Right renal pelvis (tissue), 4 donors: ENCODE measurements at regions not wholly inside any gene's neighbourhood (a gene's known extent, or its start where the extent isn't known, plus 50 kb on each side); places are given as distances from the start of the nearest gene placed in this dataset.
"Not testable (repeated sequence)": the region's sequence is repeated elsewhere in the genome, so short reads cannot be mapped to it uniquely, and the experiment has no call there.

Source experiments
- DNase-seq, 4 donors: peaks; one replicate each; pipeline ENCODE4 v3.0.0-alpha.2; 2013; ENCODE audit warnings: low read depth in 4 of 4, low spot score in 3 of 4, missing footprints in 1 of 4

DNA sequence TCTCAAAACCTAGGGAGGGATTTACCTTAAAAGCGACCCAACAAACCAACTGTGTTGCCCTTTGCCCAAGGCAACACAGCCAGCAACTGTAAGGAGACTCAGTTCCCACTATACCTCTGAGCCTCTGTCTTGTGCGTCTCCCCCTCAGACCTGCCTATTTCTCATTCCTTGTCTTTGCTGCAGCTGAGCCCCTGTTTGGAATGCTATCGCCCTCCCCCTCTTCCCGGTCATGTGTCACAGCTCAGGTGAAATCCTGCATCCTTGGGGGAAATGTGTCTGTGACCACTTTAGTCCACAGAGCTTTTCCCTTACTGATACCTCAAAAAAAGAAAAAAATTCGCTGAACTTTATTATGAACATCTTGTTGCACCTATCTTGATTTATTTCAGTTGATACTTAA is 52.0 kb upstream of the LRIG1 start:
- no peak for DNase-seq

DNA sequence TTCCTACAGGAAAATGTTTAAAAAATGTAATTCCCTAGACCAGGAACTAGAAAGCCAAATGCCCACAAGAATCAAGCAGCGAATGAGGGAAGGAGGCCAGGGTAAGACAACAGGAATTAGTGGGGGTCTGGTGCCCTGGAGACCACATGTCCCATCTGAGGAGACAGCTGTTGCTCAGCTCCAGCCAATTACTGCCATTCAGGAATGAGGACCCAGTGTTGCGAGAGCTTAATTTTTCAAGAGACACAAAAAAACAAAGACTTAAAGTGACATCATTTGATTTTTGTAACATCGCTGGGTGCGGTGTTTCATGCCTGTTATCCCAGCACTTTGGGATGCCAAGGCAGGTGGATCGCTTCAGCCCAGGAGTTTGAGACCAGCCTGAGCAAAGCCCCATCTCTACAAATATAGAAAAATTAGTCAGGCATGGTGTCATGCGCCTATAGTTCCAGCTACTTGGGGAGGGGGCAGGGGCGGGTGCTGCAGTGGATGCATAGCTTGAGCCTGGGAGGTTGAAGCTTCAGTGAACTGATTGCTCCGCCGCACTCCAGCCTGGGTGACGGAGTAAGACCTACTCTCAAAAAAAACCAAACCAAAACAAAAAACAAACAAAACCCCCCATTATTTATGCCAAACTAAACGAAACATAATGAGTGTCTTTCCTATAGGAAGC is 52.8 kb upstream of the LRIG1 start:
- no peak for DNase-seq

DNA sequence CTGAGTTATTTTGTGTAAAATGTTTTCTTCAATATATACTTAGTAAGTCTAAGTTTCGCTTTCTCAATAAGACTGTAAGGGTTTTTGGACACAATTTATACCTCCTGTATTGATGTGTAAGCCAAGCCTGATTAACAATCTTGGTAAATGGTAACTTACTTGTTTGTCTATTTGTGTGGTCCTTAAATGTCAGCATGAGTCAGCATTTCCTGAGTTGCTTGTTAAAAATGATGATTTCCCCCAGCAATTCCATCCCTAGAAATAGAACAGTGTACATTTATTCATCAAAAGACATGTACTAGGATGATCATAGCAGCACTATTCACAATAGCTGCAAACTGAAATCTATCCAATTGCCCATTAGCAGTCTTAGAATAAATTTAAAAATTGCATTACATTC is 53.4 kb upstream of the LRIG1 start:
- no peak for DNase-seq

DNA sequence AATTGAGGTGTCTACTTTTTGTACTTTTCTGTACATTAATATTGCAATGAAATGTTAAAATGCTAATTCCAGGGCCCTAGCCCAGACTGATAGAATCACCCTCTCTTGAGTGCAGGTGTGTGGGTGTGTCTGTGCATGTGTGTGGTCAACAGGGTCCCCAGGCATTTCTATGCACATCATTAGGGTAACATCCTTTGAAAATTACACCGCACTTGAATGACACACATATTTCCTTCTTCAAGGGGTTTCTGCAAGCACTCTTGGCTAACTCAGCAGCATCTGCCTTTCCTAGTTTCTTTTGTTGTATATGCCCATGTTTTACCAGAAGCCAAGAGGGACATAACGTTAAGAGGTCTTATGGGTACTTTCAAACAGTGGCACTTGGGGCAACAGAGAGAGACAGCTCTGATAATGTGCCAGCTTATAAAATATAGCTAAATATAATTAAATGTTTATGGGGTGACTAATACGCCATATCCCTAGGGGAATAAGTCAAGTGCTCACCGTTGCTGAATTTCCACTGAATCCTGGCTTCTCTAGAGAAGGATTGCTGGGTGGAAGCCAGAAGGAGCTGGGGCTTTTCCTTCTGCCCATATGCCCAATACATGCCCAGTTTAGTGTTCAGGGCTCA is 54.5 kb upstream of the LRIG1 start:
- DNase-seq: no peak

DNA sequence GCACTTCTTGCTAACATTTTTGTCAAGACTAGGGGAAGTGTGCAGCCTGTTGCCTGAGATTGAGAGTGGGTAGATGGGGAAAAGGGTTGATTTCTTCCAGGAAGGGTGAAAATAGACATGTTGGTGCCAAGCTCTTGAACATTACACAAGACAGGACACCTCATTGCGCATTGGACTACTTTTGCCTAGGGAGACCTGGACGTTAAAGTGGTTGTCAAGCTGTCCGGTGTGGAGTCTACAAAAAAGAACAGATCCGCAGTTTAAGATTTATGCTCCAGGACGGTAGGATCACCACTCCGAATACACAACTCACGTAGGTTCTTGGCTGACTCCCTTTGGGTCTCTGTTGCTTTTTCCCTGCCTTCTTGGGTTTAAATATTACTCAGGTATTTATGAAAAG is 56.3 kb upstream of the LRIG1 start:
- no peak for DNase-seq

DNA sequence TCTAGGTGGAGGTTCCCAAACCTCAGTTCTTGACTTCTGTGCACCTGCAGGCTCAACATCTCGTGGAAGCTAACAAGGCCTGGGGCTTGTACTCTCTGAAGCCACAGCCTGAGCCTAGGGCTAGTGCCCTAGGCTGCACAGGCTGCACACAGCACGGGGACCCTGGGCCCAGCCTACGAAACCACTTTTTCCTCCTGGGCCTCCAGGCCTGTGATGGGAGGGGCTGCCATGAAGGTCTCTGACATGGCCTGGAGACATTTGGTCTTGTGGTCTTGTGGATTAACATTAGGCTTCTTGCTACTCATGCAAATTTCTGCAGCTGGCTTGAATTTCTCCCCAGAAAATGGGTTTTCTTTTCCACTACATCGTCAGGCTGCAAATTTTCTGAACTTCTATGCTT is 59.1 kb upstream of the LRIG1 start:
- not testable (repeated sequence) for DNase-seq

DNA sequence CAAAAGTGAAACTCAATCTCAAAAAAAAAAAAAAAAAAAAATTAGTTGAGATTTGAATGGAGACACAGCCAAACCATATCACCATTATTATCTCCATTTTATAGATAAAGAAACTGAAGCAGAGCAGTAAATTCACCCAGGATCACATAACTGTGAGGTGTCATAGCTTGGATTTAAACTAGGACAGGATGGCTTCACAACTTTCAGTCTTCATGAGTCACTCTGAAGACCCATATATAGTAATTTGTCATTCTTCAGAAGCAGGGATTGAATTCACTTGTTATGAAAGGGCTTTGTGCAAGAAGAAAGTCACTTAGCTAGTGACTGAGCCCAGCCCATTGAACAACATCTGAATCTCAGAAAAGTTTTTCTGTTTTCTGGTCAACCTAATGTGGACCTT is 60.5 kb upstream of the LRIG1 start:
- DNase-seq: no peak

DNA sequence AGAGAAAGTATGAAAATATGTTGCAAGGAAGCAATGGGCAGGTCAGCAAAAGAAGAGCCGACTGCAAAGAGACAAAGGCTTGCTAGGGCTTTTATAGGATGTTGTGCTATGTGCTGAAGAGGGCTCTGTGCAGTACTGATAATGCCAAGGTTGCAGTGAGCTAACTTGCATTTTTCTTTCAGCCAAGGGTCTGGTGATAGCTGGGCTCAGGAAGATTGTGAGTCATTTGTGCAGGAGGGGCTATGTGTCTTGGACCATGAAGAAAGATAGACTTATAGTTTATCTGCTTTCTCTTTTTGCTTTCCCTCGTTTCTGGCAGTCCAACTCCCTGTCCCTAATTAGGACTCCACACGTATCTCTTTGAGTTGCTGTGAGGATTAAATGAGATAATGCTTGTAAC is 64.5 kb upstream of the LRIG1 start:
- DNase-seq: no peak

DNA sequence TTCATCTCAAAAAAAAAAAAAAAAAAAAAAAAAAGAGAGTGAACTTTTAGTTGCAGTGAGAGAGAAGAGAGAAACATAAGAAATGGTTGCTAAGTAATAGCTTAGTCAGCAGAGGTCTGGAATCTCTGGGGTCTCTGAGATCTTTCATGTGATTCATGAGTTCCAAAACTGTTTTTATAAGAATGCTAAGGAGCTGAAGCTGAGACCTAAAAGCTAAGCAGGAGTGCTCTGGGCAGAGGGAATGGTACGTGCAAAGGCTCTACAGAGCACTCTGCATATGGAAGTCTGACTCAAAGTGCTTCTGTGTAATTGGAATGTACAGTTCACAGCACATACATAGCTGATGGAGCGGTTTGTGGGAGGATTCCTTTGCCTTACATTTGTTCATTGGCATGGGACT is 66.3 kb upstream of the LRIG1 start:
- DNase-seq: no peak

DNA sequence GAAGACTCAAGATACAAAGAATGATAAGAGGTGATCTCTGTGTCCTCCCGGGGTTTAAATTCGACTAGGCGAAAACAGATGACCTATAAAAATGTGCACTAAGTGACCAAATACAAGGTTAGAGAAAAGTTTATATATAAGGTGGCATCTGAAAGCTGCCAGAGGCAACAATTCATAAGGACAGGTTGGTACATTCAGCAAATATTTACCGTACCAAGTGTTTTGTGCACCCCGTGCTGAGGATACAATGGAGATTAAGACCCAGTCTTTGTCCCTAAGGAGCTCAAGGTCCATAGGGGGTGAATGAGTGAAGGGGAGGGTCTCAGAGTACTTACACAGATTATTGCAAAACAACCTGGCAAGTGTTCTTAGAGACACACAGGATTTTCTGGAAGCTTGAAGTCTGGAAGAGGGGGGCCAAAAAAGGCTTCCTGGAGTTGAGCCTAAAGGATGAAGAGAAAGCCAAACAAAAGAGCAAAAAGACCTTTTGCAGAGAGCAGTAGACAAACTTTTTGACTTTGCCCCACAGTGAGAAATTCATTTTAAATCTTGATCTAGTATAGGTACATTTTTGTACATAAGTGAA is 71.4 kb upstream of the LRIG1 start:
- no peak for DNase-seq

DNA sequence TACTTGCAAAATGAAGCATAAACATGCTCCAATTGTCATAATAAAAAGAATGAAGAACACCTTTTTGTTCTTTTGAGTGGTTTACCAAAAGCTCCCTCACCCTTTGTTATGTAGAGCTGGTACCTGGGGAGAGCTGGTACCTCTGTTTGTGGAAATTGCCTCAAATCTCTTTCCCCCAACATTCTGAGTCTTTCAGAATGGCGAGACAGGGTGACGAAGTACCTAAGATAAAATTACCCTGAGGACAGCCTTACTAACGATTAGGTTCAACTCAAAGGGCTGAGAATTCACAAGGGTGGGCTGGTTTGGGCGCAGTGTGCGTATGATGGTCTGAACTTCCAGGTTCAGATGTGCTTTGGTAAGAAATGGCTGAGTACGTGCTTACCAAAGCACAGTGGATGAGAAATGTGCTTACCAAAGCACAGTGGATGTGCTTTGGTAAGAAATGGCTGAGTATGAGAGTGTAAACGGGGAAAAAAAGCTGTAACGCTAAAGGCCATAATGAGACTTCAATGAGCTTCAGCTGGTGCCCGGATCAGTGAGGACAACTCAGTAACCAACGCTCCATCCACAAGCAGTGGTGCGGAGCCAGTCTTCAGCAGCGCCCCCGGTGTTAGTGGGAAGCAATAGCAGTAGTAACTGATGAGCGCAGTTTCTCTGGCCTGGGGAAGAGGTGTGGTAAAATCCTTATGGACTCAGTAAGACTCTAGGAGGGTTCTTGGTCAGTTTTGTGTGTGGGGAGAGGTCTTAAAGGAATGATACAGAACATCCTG is 72.3 kb upstream of the LRIG1 start:
- no peak for DNase-seq

DNA sequence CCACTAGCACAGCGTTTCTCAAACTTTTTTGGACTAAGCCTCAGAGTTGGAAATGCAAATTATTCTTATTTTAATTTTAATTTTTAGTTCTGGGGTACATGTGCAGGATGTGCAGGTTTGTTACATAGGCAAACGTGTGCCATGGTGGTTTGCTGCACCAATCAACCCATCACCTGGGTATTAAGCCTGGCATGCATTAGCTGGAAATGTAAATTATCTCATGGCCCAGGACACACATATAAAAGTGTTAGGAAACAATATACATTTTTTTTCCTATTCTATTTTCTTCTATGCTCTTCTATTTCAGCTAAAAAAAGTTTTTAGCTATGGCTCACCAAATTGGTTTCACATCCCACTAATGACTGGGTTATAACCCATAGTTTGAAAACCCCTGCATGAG is 73.3 kb upstream of the LRIG1 start:
- no peak for DNase-seq

DNA sequence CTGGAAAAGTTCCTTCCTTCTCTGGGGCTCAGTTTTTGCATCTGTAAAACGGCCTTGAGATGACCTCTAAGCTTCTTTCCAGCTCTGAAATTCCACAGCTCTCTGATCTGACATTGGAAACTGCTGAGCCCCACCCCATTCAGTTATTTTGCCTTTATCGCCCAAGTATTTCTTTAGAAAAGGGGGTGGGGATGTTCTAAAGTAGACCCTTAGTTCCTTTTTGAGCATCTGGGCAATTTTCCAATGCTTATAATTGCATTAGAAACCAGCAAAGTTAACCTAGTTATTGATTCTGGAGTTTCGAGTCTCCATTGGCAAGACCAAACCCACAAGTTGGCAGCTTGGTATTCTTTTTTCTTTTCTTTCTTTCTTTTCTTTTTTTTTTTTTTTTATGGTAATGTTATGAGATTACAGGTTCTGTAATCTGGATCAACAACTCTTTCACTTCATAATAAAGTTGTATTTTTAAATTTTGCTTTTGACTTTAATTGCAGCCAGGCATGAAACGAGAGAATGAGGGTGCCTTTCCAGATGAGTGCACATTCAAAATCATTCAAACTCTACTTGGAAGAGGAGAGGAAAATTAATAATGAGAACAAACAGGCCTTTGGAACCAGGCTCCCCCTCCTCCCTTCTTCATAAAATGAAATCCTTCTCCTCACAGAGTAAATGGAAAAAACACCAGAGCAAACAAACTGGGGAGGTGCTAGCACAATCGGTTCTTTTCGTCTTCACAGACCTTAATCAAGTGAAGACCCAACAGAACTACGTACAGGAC is 76.8 kb upstream of the LRIG1 start:
- DNase-seq: no peak

DNA sequence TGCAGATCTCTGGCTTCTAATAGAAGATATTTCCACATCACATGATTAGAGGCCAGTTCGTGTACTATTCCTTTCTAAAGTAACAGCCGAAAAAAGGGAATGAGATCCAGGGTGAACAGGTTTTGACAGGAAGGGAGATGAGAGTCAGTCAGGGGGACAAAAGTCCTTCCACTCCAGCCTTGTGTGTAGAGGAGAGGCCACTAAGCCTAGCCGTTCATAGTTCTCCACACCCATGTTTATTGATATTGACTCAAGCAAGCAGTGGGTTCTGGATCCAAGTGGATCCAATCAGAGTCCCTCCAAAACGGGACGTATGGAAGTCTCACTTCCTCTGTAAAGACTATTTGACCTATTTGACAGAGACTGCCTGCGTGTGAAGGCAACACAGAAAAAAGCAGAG is 80.4 kb upstream of the LRIG1 start:
- DNase-seq: no peak

DNA sequence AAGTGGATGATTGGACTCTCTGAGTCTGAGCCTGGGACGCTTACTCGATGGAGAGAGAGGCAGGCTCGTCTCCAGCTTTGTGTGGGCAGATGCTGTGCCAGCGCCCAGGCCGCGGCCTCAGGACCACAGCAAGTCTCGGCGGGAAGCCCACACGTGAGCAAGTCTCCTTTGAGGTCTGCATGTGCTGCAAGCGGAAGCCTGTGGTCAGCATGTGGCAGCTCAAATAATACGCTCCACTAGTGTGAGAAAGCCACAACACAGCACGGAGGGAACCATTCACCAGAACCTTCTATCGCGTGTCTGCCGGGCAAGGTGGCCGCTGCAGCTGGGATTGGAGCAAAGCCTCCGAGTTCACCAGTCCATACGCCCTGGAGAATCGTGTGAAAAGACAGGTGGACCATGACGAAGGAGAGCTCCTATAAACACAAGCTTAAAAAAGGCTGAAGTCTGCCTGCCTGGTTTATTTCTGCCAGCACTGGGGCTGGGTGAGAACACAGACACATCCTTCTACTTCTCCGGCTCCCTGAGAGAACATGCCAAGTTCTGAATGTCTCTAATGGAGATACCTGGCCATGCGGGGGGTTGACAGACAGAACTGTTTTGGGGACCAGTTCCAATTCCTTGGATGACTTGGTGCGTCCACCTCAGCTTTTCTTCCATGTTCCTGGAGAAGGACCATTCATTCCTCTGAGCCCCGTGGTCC is 82.0 kb upstream of the LRIG1 start:
- DNase-seq: no peak

DNA sequence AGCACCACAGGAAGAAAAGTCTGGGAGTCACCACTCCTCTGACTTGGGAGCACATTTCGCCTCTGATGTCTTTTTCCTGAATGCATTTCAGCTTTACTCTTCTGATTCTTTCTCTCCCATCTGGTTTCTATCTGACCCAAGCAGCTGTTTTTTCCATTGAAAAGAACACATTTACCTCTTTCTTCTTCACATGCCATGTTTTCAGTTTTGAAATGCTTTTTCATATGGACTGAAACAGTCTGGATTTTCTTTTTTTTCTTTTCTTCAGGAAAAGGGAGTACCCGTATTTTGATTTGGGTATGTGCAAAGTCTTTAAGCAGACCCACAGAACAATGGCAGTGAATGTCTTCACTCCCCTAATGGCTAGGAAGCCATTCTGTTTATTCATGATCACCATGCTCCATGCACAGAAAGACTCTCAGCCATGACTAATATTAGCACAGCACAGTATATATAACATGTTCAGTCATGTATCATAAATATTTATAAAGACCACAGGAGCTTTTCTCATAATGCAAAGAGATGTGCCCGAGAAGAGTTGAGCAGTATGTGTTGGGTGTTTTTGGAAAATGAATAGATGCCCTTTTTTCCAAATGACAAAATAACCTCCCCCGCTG is 82.7 kb upstream of the LRIG1 start:
- no peak for DNase-seq

DNA sequence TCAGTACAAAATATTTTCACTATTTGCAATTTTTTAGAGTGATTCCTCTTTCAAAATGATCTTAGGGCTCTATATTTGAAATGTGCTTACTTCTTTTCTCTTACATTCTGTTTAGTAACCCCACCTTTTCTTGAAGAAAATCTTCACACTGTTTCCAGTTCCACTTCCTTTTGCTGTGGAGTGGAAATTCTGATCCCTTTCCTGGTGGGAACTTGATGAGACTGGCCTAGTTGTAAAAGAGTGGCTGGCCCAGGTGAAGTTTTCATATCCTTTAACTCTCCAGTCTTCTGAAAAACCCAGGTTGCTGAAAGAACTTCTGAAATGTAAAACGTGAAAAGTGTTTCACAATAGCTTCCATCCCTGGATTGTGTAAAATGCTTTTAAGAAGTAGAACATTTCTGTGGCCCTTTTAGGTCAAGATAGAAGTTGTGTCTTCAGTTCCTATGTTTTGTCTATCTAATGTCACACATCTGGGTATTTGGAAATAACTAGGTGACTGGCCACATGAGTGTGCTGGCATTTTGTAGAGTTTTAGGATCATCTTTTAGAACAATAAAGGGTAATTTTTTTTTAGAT is 84.8 kb upstream of the LRIG1 start:
- DNase-seq: no peak

DNA sequence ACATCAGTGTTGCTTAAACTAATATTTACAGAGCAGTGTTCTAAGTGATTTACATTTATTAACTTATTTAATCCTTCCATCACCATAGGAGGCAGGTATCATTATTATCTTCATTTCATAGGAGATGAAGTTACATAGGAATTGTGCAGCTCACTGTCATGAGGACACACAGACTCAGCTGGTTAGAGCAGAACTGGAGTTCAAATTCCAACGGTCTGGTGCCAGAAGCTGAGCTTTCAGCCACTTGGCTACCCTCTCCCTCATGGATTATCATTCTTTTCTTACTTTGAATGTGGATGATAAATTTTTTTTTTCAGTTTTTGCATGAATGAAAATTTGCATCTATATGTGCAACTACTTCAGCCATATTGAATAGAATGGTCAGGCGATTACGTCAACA is 86.0 kb upstream of the LRIG1 start:
- DNase-seq: no peak

DNA sequence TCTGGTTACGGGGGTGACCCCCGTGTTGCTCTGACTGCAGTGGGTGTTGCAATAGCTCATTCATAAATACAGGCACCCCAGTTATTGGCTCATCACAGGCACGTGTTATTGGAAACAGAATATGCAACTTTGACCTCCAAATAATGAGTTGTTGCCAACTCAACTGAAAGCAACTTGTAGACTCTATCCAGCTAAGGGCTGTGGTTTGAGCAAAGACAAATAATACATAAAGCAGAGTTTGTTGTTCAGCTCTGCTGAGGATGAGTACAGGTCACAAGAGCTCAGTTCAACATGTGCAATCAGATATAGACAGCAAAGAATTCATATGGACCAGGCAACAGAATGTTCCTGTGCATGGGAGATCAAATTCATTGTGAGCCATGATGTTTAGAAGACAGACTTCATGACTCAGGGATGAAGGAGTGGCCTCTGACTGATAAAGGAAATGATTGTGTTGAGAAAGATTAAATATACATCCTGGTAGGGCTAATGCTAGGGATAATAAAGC is 87.6 kb upstream of the LRIG1 start:
- DNase-seq: no peak
